GM19455 (cell line): ENCODE measurements at regions not wholly inside any gene's neighbourhood (a gene's known extent, or its start where the extent isn't known, plus 50 kb on each side); places are given as distances from the start of the nearest gene placed in this dataset.
A peak's percentile ranks its signal among the peaks of the same experiment; 100 is the strongest.
"Not testable (repeated sequence)": the region's sequence is repeated elsewhere in the genome, so short reads cannot be mapped to it uniquely, and the experiment has no call there.

ENCODE experiments used
- ATAC-seq: cut with Tn5 transposase; IDR thresholded peaks from one replicate; pipeline ENCODE4 v1.9.1; 2021; ENCODE audit not compliant: unreplicated experiment

DNA sequence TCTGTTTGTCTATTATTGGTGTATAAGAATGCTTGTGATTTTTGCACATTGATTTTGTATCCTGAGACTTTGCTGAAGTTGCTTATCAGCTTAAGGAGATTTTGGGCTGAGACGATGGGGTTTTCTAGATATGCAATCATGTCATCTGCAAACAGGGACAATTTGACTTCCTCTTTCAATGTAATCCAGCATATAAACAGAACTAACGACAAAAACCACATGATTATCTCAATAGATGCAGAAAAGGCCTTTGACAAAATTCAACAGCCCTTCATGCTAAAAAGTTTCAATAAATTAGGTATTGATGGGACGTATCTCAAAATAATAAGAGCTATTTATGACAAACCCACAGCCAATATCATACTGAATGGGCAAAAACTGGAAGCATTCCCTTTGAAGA is 399.0 kb upstream of the MAN1A1 start:
- not testable (repeated sequence) for ATAC-seq

- ATAC-seq: peak; percentile 88
Measured at GRCh38 chr6:119742188-119742803, 392.7 kb upstream of the MAN1A1 start.

- ATAC-seq: no peak
Measured at GRCh38 chr6:119739769-119740168, 390.2 kb upstream of the MAN1A1 start.

DNA sequence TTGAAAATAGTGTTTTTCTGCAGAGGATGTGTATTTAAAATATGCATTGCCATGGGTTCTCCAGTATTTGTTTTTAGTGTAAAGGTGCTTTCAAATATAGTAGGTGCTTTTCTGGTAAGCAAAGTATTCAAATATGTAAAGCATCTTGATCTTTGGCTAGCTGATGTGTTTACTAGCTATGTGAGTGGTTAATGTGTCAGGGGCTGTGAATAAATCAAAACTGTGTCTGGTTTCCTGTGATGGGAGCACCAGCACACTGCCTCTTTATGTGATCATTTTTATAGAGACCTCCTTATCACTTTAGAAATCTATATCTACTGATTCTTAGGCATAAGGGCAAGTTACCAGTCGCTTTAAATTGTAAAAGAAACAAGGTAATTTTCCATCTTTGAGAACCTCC is 388.9 kb upstream of the MAN1A1 start:
- ATAC-seq: no peak

DNA sequence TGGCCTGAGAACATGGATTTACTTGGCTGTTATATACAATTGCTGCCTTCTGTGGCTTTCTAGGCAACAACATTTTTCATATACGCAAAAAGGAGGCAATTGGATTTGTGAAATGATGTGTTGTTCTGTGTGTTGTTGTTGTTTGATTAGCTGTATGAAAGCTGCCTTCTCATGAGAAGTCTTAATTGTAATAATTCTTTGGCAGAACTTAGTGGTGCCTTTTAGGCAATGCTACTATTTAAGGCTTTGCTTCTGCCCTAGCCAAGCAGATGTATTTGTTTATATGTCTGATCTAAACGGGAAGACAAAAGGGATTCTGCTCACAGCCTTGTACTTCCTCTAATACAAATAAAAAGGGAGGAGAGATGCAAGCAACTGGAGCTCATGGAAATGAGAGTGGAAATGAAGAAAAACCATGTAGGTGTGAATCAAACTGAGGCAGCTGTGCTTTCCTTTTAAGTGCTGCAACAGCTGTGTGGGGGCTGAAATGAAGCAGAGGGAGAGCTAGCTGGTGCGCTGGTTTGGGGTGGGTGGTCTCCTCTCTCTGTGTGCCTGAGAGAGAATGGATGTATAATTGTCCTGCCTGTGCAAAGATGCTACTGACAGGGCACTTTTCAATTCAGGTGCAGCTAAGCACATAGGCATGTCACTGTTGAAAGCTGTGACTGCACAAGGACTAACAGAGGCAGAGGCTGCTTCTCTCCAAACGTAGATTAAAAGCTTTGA is 386.9 kb upstream of the MAN1A1 start:
- no peak for ATAC-seq

DNA sequence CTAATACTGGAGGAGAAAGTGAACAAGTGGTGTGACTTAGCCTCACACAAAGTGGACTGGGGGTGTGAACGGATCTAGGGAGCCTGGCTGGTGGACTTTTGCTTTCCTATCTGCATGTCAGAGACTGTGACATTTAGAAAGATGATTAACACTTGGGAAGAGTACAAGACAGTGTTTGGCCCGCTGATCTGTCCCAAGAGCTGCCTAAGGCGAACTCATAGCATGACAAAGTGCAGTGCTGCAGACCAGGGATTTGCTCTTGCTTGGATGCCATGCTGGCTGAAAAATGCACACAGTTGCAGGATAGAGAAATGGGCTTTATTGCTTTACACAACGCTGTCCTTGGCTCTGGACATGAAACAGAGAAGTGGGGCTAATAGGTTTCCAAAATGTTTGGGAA is 386.0 kb upstream of the MAN1A1 start:
- ATAC-seq: no peak

DNA sequence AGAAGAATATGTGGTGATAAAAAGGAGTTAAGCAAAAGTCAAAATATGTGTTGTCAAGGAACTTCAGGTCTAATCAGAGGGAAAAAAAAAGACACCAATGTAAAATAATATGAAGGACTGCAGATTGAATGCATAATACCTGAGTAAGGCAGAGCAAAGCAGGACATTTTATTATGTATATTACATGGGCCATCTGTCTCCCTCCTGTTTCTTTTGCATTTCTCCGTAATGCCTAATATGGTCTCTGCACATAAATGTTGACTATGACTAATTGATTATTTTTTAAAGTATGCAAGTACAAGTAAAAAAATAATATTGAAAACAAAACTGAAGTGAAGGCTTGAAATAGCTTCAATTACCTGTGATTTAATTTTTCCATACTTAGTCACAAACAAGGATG is 384.7 kb upstream of the MAN1A1 start:
- ATAC-seq: no peak

DNA sequence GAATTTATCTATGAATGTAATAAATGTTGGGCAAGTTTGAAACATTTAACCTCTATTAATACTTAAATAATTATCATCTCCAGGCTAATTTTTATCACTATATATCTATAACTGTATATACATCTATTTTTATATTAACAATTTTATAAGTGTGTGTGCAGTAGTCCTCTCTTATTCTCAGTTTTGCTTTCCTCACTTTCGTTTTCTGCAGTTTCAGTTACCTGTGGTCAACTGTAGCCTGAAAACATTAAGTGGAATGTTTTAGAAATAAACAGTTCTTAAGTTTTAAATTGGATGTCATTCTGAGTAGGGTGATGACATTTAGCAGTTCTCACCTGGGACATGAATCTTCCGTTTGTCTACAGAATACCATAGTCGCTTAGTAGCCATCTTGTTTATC is 379.4 kb upstream of the MAN1A1 start:
- ATAC-seq: no peak

- no peak for ATAC-seq
Measured at GRCh38 chr6:119728220-119728750, 378.7 kb upstream of the MAN1A1 start.

- no peak for ATAC-seq
Measured at GRCh38 chr6:119727504-119728219, 378.1 kb upstream of the MAN1A1 start.

- not testable (repeated sequence) for ATAC-seq
Measured at GRCh38 chr6:119726912-119727311, 377.4 kb upstream of the MAN1A1 start.

- no peak for ATAC-seq
Measured at GRCh38 chr6:119726086-119726485, 376.5 kb upstream of the MAN1A1 start.

DNA sequence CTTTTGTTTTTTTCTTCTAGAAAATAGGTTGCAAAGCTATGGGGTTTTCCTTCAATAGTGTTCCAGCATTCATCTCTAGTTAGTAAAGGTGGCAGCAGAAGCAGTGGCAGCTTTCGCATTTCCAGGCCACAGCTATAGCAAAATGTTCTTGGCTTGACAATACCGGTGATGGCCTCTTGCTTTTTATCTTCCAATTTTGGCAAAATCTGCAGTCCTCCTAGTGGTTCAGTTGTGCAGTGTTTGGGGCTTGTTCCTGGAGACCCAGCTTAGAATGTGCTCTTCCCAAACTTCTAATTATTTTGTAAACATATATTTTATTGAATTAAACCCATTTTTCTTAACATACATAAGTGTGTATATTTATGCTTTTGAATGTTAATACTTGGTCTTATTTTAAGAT is 370.6 kb upstream of the MAN1A1 start:
- ATAC-seq: no peak

DNA sequence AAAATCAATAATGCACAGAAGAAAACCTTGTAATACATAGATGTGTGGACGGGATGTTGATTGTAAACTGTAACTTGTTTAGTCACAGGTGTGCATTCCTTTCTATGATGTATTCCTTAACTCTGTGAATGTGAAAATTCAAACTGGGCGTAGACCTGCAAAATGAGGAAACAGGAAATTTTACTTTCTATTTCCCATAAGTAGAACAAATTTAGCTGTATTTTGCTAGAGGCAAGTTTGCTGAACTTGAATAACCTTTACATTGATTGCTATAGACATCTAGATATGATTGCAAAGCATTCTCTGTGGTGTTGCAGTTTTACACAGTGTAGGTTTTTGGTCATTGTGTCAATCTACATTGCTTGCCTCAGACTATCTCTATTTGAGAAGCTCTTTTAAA is 368.4 kb upstream of the MAN1A1 start:
- ATAC-seq: no peak

DNA sequence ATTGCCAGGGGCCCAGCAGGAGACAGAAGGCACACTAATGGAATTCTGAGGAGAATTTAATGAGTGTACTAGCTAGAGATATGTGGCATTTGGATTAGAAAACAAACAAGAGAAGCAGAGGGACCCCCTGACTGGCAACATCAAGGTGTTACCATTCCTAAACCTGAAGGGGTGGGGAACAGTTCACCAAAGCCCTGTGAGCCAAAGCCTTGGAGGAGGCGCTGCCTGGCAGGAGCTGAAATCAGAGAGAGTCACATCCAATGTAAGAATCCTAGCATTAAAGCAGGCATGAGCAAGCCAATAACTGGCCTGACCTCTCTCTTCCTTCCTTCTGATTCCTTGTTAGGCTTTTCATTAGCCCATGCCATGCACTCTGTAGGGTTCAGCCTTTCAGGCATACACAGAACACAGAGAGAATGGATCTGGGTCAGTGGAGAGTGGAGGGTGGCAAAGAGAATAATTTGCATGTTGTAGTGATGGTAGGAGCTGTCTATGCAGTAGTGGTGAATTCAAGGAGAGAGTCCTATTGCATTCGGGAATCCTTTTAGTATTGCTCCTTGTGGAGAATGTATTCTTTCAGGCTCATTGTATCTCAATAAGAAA is 367.2 kb upstream of the MAN1A1 start:
- ATAC-seq: no peak

GRCh38 chr6:119713903-119714302 is 364.3 kb upstream of the MAN1A1 start:
- no peak for ATAC-seq

- no peak for ATAC-seq
Measured at GRCh38 chr6:119686644-119687043, 337.1 kb upstream of the MAN1A1 start.

DNA sequence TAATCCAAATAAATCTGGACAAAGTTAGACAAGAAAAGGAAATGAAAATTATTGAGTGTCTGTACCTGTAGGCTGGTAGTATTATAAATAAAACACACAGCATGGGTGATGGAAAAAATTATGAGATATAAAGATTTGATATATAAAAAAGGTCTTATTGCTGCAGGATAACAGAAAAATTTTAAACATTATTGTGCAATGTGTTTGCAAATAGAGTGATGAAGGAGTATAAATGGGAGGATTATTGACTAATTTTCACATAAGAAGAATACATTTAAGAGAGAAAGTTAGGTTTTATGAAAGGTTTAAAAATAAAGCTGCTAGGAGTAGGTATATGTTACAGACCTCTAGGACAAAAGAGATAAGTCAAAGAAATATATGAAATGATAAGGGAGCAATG is 336.7 kb upstream of the MAN1A1 start:
- ATAC-seq: no peak

GRCh38 chr6:119683671-119684070 is 334.1 kb upstream of the MAN1A1 start:
- no peak for ATAC-seq

DNA sequence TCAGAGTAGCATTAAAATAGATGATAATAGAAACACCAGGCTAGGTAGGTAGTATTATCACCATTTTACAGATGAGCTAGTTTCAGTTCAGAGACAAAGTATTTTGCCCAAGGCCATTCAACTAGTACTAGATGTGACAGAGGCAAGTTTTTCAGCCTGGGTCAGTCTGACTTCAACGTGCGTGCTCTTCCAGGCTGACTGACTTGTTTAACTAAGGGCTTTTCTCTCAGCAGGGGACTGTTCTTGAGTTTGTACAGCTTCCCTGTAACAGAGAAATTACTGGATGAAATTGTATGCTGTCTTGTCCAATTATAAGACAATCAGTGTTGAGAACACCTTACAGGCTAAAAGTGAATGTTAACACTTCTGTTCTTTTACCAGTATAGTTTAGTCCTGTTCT is 333.5 kb upstream of the MAN1A1 start:
- no peak for ATAC-seq

DNA sequence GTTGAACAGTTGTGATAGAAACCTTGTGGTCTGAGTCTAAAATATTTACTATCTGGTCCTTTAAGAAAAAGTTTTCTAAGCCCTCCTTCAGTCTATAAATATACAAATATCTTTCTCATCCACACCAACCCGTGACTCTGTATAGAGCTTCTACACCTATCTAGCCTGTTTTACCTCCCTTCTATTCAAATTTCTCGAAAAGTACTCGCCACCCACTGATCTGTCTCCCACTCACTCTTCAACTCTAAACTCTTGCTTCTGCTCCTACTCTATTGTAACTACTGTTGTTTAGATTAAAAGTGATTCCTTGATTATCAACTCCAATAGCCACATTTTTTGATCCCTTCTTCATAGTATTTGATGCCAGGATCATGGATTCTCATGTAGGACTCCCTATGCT is 329.4 kb upstream of the MAN1A1 start:
- no peak for ATAC-seq

- no peak for ATAC-seq
Measured at GRCh38 chr6:119677384-119677783, 327.8 kb upstream of the MAN1A1 start.
